HAP-1 (cell line): ENCODE measurements at regions not wholly inside any gene's neighbourhood (a gene's known extent, or its start where the extent isn't known, plus 50 kb on each side); places are given as distances from the start of the nearest gene placed in this dataset.

Source experiments
- DNase-seq, 2 experiments: peaks; one replicate each; pipeline ENCODE4 v3.0.0-alpha.2; 2016 to 2020; ENCODE audit warnings: low spot score in 2 of 2
- H3K27me3 ChIP-seq: fragments of 250-450 bp; sonication (Bioruptor Pico); 2 replicates; pipeline ENCODE4 v1.5.1; 2020; ENCODE audit warnings: low read depth, mild to moderate bottlenecking, moderate library complexity
- H3K36me3 ChIP-seq: fragments of 250-450 bp; sonication (Bioruptor Pico); replicated peaks from 2 replicates; pipeline ENCODE4 v1.5.1; 2020; ENCODE audit warnings: mild to moderate bottlenecking
- H3K4me1 ChIP-seq: fragments of 250-450 bp; sonication (Bioruptor Pico); 2 replicates; pipeline ENCODE4 v1.5.1; 2020; ENCODE audit warnings: mild to moderate bottlenecking
- H3K4me3 ChIP-seq: fragments of 250-450 bp; sonication (Bioruptor Pico); 2 replicates; pipeline ENCODE4 v1.5.1; 2020; ENCODE audit warnings: mild to moderate bottlenecking, moderate library complexity
- H3K9me3 ChIP-seq: fragments of 250-450 bp; sonication (Bioruptor Pico); 2 replicates; pipeline ENCODE4 v1.5.1; 2020; ENCODE audit warnings: mild to moderate bottlenecking, moderate library complexity
- in situ Hi-C: fragments of 300-500 bp; cut with MboI; formaldehyde crosslinking; loops from 3 replicates; pipeline ENCODE4 v1.14.3; 2020; ENCODE audit warnings: low sequenced_read_pairs, inconsistent platforms, mixed read lengths

DNA sequence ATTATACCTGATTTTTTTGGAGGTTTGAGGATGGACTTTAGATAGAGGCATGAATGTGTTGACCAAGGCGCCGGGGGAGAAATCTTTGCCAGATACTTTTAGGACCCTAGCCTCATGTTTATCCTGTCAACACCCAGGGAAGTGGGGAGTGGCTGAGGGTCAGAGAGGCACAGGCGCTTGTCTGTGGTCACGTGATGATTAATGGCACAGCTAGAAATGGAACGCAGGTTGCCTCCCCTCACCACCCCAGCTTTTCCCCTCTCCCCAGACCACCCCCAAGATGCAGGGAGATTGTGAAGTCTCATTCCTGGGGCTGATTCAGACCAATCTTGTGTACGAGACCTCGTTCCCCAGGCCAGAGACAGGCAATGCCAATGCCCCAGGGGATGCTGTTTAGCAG, 218.4 kb upstream of the LINGO1 start:
- no peak overlapping the region for H3K4me3 ChIP-seq
- DNase-seq, result no peak
- H3K36me3 ChIP-seq, result no peaks in the 10 kb centered on the region
- H3K9me3 ChIP-seq, result peaks cover 6% of the 10 kb centered on the region
- peaks cover 31% of the 10 kb centered on the region for H3K27me3 ChIP-seq
- H3K4me1 ChIP-seq, result no peaks in the 10 kb centered on the region
- in situ Hi-C loops, result no loop called here

DNA sequence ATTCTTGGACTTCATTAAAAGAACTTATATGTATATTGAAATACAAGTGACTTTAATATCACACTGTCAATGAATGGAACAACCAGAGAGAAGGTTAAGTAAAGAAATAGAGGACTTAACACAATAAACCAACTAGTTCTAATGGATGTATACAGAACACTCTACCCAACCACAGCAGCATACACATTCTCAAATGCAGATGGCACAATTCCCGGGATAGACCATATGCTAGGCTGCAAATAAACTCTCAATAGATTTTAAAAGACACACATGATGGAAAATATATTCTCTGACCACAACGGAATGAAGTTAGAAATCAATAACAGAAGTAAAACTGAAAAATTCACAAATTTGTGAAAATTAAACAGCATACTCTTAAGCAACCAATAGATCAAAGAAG, 214.3 kb upstream of the LINGO1 start:
- H3K4me1 ChIP-seq, result no peaks in the 10 kb centered on the region
- in situ Hi-C loops, result no loop called here
- no peaks in the 10 kb centered on the region for H3K36me3 ChIP-seq
- no peak for DNase-seq
- H3K27me3 ChIP-seq, result peaks cover 16% of the 10 kb centered on the region
- peaks cover 19% of the 10 kb centered on the region for H3K9me3 ChIP-seq
- no peak overlapping the region for H3K4me3 ChIP-seq

DNA sequence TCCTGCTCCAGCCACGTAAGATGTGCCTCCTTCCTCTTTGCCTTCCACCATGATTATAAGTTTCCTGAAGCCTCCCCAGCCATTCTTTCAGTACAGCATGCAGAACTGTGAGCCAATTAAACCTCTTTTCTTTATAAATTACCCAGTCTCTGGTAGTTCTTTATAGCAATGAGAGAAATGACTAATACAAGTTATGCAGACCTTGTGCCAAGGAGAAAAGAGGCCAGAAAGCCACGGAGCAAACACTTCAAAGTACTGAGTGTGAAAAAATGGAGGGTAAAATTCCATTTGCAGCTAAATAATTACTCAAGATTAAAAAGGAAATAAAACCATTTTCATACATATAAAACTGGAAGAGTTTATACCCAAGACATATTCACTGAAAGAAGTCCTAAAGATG, 213.6 kb upstream of the LINGO1 start:
- H3K27me3 ChIP-seq, result peaks cover 17% of the 10 kb centered on the region
- H3K4me3 ChIP-seq, result no peak overlapping the region
- H3K4me1 ChIP-seq, result no peaks in the 10 kb centered on the region
- H3K36me3 ChIP-seq, result no peaks in the 10 kb centered on the region
- in situ Hi-C loops, result no loop called here
- H3K9me3 ChIP-seq, result peaks cover 19% of the 10 kb centered on the region
- no peak for DNase-seq

DNA sequence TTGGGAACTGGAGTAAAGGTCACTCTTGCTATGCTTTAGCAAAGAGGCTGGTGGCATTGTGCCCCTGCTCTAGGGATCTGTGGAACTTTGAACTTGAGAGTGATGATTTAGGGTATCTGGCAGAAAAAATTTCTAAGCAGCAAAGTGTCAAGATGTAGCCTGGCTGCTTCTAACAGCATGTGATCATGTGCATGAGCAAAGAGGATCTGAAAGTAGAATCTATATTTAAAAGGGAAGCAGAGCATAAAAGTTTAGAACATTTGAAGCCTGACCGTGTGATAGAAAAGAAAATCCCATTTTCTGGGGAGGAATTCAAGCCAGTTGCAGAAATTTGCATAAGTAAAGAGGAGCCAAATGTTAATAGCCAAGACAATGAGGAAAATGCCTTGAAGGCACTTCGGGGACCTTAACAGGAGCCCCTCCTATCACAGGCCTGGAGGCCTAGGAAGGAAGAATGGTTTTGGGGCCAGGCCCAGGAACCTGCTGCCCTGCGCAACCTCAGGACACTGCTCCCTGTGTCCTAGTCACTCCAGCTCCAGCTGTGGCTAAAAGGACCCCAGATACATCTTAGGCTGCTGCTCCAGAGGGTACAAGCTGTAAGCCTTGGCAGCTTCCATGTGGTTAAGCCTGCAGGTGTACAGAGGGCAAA, 212.2 kb upstream of the LINGO1 start:
- in situ Hi-C loops, result no loop called here
- peaks cover 31% of the 10 kb centered on the region for H3K27me3 ChIP-seq
- no peak overlapping the region for H3K4me3 ChIP-seq
- peaks cover 14% of the 10 kb centered on the region for H3K9me3 ChIP-seq
- H3K36me3 ChIP-seq, result no peaks in the 10 kb centered on the region
- no peak for DNase-seq
- H3K4me1 ChIP-seq, result no peaks in the 10 kb centered on the region

DNA sequence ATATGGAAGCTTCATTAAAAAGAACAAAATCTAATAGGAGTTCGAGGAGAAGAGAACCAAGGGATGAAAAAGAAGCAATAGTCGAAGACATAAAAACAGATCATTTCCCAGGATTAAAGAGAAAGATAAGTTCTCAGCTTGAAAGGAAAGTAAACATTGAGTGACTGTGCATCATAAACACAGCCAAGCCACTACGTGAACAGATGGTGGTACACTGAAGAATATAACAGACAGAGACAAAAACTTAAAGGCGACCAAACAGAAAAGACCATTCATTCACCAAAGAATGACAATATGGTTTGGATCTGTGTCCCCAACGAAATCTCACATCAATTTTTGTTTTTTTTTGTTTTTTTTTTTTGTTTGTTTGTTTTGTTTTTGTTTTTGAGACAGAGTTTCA, 210.8 kb upstream of the LINGO1 start:
- no peak for DNase-seq
- peaks cover 42% of the 10 kb centered on the region for H3K27me3 ChIP-seq
- no peak overlapping the region for H3K4me3 ChIP-seq
- in situ Hi-C loops, result no loop called here
- H3K36me3 ChIP-seq, result no peaks in the 10 kb centered on the region
- peaks cover 13% of the 10 kb centered on the region for H3K9me3 ChIP-seq
- H3K4me1 ChIP-seq, result no peaks in the 10 kb centered on the region

DNA sequence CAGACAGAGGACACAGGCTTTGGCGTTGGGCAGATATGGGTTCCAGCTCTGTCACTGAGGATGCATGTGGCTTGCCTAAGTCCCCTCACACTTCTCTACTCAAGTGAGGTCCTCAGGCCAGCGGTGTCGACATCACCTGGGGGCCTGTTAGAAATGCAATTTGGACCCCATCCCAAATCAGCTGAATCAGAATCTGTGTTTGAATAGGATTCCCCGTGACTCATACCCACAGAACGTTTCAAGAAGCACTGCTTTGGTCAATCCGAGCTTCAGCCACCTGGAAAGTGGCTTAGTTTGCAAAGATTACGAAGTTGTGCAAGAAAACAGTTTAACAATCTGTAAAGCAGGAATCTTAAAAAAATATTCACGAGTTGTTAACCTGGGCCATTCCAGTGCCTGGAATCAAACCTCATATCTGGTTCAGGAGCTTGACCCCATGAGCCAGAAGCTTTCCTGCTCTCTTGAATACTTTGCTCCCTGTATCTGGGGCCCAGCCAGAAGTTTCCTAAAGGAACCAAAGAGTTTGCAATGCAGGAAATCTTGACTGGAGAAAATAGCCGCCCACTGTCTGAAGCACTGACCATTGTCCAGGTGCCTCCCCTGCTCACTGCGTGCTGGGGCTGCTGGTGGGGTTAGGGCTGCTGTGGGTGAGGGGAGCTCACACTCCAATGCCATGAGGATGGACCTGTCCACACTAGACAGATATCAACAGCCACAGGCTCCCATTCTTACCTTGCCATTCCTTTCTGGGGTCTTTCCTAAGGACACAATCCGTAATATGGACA, 208.5 kb upstream of the LINGO1 start:
- Histone ChIP-seq H3K27me3 (peaks cover 59% of the 10 kb centered on the region), H3K36me3 (no peaks in the 10 kb centered on the region), H3K4me3 (no peak overlapping the region), H3K9me3 (peaks cover 13% of the 10 kb centered on the region), H3K4me1 (no peaks in the 10 kb centered on the region)
- no peak for DNase-seq
- in situ Hi-C loops, result no loop called here

DNA sequence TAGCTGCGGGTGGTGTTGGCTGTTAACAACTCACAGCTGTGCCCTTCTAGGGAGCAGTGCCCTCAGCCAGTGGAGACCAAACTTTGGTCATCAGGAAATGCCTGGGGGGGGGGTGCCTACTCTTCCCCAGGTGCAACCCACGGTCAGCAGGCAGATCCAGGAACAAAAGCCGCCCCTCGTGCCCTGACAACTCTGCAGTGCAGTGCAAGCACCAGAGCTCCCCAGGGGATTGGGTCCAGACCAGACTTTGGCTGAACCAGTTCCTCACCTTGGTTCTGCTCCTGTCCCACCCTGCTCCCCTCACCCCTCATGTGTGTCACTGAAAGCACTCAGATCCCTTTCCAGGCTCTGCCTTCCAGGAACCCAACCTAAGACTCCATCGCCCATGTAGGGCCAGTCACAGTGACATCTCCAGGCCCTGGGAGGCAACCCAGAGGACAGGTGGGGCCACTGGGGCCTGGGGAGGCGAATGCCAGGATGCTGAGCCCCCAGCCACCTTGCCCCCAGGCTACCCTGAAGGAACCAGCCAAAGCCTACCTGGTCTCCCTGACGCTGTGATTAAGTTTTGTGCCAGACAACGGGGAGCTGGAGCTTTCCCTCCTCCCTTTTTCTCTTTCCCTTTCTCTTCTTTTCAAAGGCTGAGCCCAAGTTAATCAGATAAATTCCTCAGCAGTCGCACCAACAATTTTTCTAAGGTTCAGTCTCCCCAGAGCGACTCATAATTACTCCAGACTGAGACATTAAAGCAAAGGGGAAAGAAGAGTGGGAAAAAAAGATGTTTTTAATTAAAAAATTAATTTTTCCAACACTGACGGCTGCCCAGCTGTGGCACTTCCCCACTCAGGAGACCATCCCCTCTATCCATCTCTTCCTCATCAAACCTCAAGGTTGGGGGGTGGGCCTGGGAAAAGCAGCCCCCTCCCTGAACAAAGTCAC, 207.5 kb upstream of the LINGO1 start:
- Histone ChIP-seq H3K36me3 (no peaks in the 10 kb centered on the region), H3K4me3 (no peak overlapping the region), H3K27me3 (peaks cover 61% of the 10 kb centered on the region), H3K4me1 (no peaks in the 10 kb centered on the region), H3K9me3 (peaks cover 5% of the 10 kb centered on the region; the same call in 1 of the 2 replicates)
- in situ Hi-C loops, result no loop called here
- no peak for DNase-seq

DNA sequence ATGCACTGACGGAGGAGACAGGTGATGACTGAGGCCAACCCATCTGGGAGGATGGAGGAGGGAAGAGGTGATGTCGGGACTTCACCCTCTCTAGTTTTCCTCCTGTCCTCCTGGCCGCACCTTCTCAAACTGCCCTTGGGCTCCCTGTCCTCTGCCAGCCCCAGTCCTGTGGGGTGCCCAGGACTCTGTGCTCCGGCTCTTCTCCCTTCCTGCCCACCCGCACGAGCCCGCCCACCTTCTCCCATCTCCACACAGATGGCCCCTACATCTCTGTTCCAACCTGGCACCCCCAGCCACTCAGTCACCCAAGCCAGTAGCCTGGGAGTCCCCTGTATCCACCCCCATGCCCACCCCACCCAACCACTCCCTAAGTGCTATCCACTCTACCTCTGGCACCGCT, 206.7 kb upstream of the LINGO1 start:
- no peak overlapping the region for H3K4me3 ChIP-seq
- DNase-seq, result no peak
- 0 out of 2 replicates have a peak, but pooled peaks cover 3% of the 10 kb centered on the region for H3K9me3 ChIP-seq
- H3K27me3 ChIP-seq, result peaks cover 61% of the 10 kb centered on the region
- no peaks in the 10 kb centered on the region for H3K4me1 ChIP-seq
- no peaks in the 10 kb centered on the region for H3K36me3 ChIP-seq
- in situ Hi-C loops, result no loop called here

DNA sequence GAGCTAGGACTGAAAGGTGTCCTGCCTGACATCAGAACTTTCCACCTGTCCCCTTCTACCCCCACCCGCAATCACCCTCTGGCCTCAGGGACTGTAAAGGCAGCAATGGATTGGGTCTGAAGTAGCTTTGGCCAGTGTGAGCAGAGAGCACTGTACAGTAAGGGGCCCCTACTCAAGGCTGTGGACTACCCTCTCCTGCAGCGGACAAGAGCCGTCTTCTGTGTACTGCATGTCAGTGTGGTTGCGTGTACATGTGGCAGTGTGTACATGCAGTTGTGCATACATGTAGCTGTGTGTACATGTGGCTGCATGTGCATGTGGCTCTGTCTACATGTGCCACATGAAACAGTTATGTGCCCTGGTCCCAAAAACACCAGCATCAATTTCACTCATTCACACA, 205.9 kb upstream of the LINGO1 start:
- in situ Hi-C loops, result no loop called here
- no peak overlapping the region for H3K4me3 ChIP-seq
- DNase-seq, result no peak
- no peaks in the 10 kb centered on the region for H3K9me3 ChIP-seq
- H3K27me3 ChIP-seq, result peaks cover 60% of the 10 kb centered on the region
- no peaks in the 10 kb centered on the region for H3K4me1 ChIP-seq
- H3K36me3 ChIP-seq, result no peaks in the 10 kb centered on the region

DNA sequence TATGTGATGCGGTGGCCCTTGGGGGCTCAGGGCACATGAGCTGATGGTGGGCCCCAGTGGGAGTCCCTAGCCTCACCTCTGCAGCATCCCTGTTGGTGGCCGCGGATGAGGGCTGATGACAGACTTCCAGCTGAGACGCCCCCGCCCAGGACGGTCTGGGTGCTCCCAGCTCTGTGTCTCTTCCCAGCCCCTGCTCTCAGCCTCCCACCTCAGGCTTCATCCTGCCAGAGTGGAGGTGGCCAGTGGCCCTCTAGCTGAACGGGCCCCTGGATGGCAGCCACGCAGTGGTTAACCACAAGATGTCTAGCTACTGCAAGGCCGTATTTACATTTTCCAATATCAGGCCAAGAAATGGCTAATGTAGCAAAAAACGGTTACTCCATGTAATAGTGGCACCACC, 205.3 kb upstream of the LINGO1 start:
- H3K4me3 ChIP-seq, result no peak overlapping the region
- no peaks in the 10 kb centered on the region for H3K36me3 ChIP-seq
- in situ Hi-C loops, result no loop called here
- no peaks in the 10 kb centered on the region for H3K9me3 ChIP-seq
- DNase-seq, result no peak
- H3K27me3 ChIP-seq, result peaks cover 59% of the 10 kb centered on the region
- H3K4me1 ChIP-seq, result no peaks in the 10 kb centered on the region

DNA sequence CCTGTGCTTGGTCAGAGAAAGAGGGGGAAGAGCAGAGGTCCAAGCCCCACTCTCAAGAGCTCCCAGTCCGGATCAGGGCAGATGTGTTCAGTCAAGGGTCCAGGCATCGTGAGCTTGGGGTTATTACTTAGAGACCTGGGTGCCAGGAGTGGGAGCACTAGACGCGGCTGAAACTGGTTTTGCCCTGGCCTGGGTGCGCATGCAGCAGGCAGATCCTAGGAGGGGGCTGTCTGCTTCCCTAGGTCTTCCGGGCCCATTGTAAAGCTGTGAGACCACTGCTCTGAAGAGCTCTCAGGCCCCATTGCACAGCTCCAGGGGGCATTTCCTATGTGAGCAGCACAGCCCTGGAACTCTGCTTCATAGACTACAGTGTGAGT, 204.9 kb upstream of the LINGO1 start:
- H3K27me3 ChIP-seq, result peaks cover 59% of the 10 kb centered on the region
- DNase-seq, result no peak
- no peaks in the 10 kb centered on the region for H3K36me3 ChIP-seq
- in situ Hi-C loops, result no loop called here
- H3K4me3 ChIP-seq, result no peak overlapping the region
- H3K4me1 ChIP-seq, result no peaks in the 10 kb centered on the region
- H3K9me3 ChIP-seq, result no peaks in the 10 kb centered on the region

DNA sequence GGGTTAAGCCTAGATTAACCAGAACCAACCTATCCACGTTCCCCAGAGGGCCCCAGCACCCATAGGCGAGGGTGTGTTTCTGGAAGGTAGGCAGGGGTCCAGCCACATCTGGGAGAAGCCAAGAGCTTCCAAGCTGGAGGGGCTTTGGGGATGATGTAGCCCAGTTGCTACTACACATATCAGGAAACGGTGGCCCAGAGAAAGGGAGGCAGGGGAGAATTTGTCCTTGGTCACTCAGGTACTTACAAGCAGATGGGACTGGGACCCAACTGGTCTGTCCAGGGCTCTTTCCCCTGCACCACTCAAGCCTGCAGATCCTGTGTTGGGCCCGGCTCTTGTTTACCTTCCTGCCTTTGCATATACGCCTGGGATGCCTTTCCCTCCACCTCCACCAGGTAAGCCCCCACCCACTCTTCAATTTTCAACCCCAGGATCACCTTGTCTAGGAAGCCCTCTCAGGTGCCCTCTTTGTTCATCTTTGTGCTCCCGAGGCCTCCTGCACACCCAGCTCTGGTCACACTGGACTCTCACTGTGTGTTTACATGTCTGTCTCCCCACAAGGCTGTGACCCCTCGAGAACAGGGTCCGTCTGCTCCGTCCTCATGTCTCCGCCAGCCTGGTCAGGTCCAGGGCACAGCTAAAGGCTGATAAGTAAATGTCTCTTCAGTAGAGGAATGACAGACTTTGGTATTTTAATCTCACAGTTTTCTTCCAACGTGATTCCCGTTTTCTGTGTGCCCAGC, 204.4 kb upstream of the LINGO1 start:
- no peak for DNase-seq
- Histone ChIP-seq H3K27me3 (peaks cover 54% of the 10 kb centered on the region), H3K9me3 (no peaks in the 10 kb centered on the region), H3K4me3 (no peak overlapping the region), H3K36me3 (no peaks in the 10 kb centered on the region), H3K4me1 (no peaks in the 10 kb centered on the region)
- in situ Hi-C loops, result no loop called here

DNA sequence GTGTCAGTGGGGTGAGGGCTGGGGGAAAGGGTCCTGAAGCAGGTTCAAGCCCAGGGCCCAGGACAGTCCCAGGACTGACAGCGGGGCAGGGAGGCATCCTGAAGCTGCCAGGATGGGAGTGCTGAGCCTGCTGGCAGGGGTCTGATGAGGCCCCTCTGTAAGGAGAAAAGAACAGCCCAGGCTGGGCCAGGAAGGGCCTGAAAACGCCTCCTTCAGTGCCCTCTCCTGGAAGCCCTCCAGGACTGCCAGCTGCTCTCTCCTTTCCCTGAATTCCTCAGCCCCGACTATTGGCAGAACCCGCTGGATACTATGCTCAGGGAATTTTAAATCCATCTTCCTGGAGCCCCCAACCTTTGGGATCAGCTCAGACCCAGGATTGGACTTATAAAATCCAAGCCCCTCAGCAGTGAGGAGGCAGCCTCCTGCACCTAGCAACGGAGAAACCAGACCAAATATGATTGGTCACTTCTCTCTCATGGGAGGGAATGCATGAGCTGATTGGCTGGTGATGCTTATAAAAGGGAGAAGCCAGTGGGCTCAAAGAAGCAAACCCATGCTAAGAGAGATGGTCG, 203.5 kb upstream of the LINGO1 start:
- no peaks in the 10 kb centered on the region for H3K4me1 ChIP-seq
- H3K27me3 ChIP-seq, result peaks cover 46% of the 10 kb centered on the region
- no peaks in the 10 kb centered on the region for H3K36me3 ChIP-seq
- in situ Hi-C loops, result no loop called here
- H3K9me3 ChIP-seq, result no peaks in the 10 kb centered on the region
- H3K4me3 ChIP-seq, result no peak overlapping the region
- peak; percentile 42 to 52 for DNase-seq
